ENCODE measurements at regions not wholly inside any gene's neighbourhood (a gene's known extent, or its start where the extent isn't known, plus 50 kb on each side); places are given as distances from the start of the nearest gene placed in this dataset.

DNA sequence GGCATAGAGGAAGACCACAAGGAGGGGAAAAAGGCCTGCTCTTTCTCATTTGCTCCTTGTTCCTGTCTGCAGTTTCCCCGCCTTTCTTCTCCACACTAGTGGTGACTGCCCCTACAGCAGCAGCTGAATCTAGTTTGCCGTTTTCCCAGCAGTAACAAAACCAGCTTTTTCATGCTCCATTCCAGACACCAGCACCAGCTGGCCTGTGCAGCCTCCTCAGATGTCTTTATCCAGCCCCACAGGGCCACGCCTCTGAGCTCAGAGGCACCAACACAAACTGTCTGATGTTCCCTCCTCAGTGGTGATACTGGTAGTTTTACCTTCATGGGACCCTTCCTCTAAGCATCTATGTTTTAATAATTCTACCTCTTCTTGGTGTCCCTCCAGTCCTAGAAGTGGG is 70.4 kb upstream of the SLC24A3 start:
- no peaks in the 10 kb centered on the region for H3K9me1 ChIP-seq (ENCODE audit: control insufficient read depth, extremely low read depth, insufficient read depth, low read length)
- no peak overlapping the region for H2AFZ ChIP-seq (ENCODE audit: control insufficient read depth, low read length)
- no peaks in the 10 kb centered on the region for H3K27me3 ChIP-seq (ENCODE audit: control insufficient read depth, extremely low read depth, insufficient read depth, low read length)
- TF ChIP-seq, protein P1, sequence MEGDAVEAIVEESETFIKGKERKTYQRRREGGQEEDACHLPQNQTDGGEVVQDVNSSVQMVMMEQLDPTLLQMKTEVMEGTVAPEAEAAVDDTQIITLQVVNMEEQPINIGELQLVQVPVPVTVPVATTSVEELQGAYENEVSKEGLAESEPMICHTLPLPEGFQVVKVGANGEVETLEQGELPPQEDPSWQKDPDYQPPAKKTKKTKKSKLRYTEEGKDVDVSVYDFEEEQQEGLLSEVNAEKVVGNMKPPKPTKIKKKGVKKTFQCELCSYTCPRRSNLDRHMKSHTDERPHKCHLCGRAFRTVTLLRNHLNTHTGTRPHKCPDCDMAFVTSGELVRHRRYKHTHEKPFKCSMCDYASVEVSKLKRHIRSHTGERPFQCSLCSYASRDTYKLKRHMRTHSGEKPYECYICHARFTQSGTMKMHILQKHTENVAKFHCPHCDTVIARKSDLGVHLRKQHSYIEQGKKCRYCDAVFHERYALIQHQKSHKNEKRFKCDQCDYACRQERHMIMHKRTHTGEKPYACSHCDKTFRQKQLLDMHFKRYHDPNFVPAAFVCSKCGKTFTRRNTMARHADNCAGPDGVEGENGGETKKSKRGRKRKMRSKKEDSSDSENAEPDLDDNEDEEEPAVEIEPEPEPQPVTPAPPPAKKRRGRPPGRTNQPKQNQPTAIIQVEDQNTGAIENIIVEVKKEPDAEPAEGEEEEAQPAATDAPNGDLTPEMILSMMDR (optimal IDR thresholded peaks at IDR 0.05 in 1 of 3, IDR thresholded peaks at IDR 0.05 in 1 of 3, conservative IDR thresholded peaks at IDR 0.05 in 1 of 3; ENCODE audit: extremely low read depth in 1 of 3, insufficient read depth in 2 of 3, low read length in 3 of 3): no peak
- TF ChIP-seq EZH2 (IDR thresholded peaks at IDR 0.05; ENCODE audit: low read length): no peak
- dilution Hi-C loops (cut with MboI; ENCODE audit: extremely low pct_ligation_motif_present, low sequenced_read_pairs): no loop called here
- H3K36me3 ChIP-seq (ENCODE audit: control insufficient read depth in 2 of 2, extremely low read depth in 1 of 2, insufficient read depth in 2 of 2, low read length in 2 of 2): no peaks in the 10 kb centered on the region
- FAIRE-seq (no peak), DNase-seq (ENCODE audit: low read depth, low spot score) (no peak)
- H3K9ac ChIP-seq (ENCODE audit: control insufficient read depth, extremely low read depth, insufficient read depth, low read length): no peak overlapping the region
- H4K20me1 ChIP-seq (ENCODE audit: control insufficient read depth, extremely low read depth, insufficient read depth, low read length): no peaks in the 10 kb centered on the region
- H3K4me3 ChIP-seq (ENCODE audit: control insufficient read depth in 2 of 3, extremely low read depth in 1 of 3, insufficient read depth in 2 of 3, low read depth in 1 of 3, low read length in 3 of 3): no peak overlapping the region
- no peak overlapping the region for H3K4me2 ChIP-seq (ENCODE audit: control insufficient read depth, extremely low read depth, insufficient read depth, low read depth, low read length)
- no peaks in the 10 kb centered on the region for H3K9me3 ChIP-seq (ENCODE audit: control insufficient read depth, low read depth, low read length)
- H3K4me1 ChIP-seq (ENCODE audit: control insufficient read depth, extremely low read depth, insufficient read depth, low read length): no peaks in the 10 kb centered on the region
- H3K27ac ChIP-seq (ENCODE audit: control insufficient read depth, insufficient read depth, low read length): no peak overlapping the region
- H3K79me2 ChIP-seq (ENCODE audit: control insufficient read depth, insufficient read depth, low read length): no peaks in the 10 kb centered on the region

DNA sequence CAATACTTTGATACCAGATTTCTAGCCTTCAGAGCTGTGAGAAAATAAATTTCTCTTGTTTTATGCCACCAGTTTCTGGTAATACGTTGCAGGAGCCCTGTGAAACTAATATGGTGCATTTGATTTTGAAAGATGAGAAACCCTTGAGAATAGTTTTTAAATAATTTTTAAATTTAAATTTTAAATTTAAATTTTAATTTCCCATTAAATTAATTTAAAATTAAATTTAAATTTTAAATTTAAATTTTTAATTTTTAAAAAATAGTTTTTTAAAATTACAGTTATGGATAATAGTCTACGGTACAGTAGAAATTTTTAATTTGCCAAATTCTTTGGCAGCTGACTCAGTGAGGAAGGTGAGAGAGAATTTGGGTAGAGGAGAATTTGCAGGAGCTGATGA is 68.6 kb upstream of the SLC24A3 start:
- no peak for FAIRE-seq
- H3K27me3 ChIP-seq (ENCODE audit: control insufficient read depth, extremely low read depth, insufficient read depth, low read length): no peaks in the 10 kb centered on the region
- no peaks in the 10 kb centered on the region for H3K79me2 ChIP-seq (ENCODE audit: control insufficient read depth, insufficient read depth, low read length)
- H2AFZ ChIP-seq (ENCODE audit: control insufficient read depth, low read length): no peak overlapping the region
- H3K4me1 ChIP-seq (ENCODE audit: control insufficient read depth, extremely low read depth, insufficient read depth, low read length): no peaks in the 10 kb centered on the region
- H3K9me3 ChIP-seq (ENCODE audit: control insufficient read depth, low read depth, low read length): no peaks in the 10 kb centered on the region
- H3K36me3 ChIP-seq (ENCODE audit: control insufficient read depth in 2 of 2, extremely low read depth in 1 of 2, insufficient read depth in 2 of 2, low read length in 2 of 2): no peaks in the 10 kb centered on the region
- no peaks in the 10 kb centered on the region for H4K20me1 ChIP-seq (ENCODE audit: control insufficient read depth, extremely low read depth, insufficient read depth, low read length)
- no peak overlapping the region for H3K9ac ChIP-seq (ENCODE audit: control insufficient read depth, extremely low read depth, insufficient read depth, low read length)
- no peak for DNase-seq (ENCODE audit: low read depth, low spot score)
- H3K9me1 ChIP-seq (ENCODE audit: control insufficient read depth, extremely low read depth, insufficient read depth, low read length): no peaks in the 10 kb centered on the region
- no peak overlapping the region for H3K27ac ChIP-seq (ENCODE audit: control insufficient read depth, insufficient read depth, low read length)
- no peak overlapping the region for H3K4me3 ChIP-seq (ENCODE audit: control insufficient read depth in 2 of 3, extremely low read depth in 1 of 3, insufficient read depth in 2 of 3, low read depth in 1 of 3, low read length in 3 of 3)
- no peak for TF ChIP-seq EZH2 (IDR thresholded peaks at IDR 0.05; ENCODE audit: low read length)
- TF ChIP-seq, protein P1 (optimal IDR thresholded peaks at IDR 0.05 in 1 of 3, IDR thresholded peaks at IDR 0.05 in 1 of 3, conservative IDR thresholded peaks at IDR 0.05 in 1 of 3; ENCODE audit: extremely low read depth in 1 of 3, insufficient read depth in 2 of 3, low read length in 3 of 3): no peak
- dilution Hi-C loops (cut with MboI; ENCODE audit: extremely low pct_ligation_motif_present, low sequenced_read_pairs): no loop called here
- H3K4me2 ChIP-seq (ENCODE audit: control insufficient read depth, extremely low read depth, insufficient read depth, low read depth, low read length): no peak overlapping the region
